Esophagus squamous epithelium (tissue), 4 donors: ENCODE measurements at regions not wholly inside any gene's neighbourhood (a gene's known extent, or its start where the extent isn't known, plus 50 kb on each side); places are given as distances from the start of the nearest gene placed in this dataset.

ENCODE experiments used
- CTCF ChIP-seq, 6 experiments: fragments of 450-650 bp in 4 of 6; fragments of 200-600 bp in 2 of 6; sonication (generic) in 2 of 6; IDR thresholded peaks; one replicate each; pipeline ENCODE4 v1.5.1; 2016 to 2019; ENCODE audit warnings: antibody characterized with exemption in 6 of 6, mild to moderate bottlenecking in 4 of 6, moderate library complexity in 4 of 6
- POLR2A ChIP-seq, 4 donors: fragments of 450-650 bp; IDR thresholded peaks; one replicate each; pipeline ENCODE4 v1.6.1; 2017; ENCODE audit warnings: antibody characterized with exemption in 4 of 4, mild to moderate bottlenecking in 4 of 4, moderate library complexity in 3 of 4

GRCh38 chr4:101439926-101440325 is 92.6 kb upstream of the PPP3CA start:
- TF ChIP-seq CTCF (IDR thresholded peaks at IDR 0.05) (no peak), POLR2A (IDR thresholded peaks at IDR 0.05) (no peak)
